ENCODE measurements at regions not wholly inside any gene's neighbourhood (a gene's known extent, or its start where the extent isn't known, plus 50 kb on each side); places are given as distances from the start of the nearest gene placed in this dataset.

- Histone ChIP-seq H3K9me3 (ENCODE audit: control insufficient read depth in 1 of 2, insufficient read depth in 1 of 2, low read depth in 1 of 2, low read length in 2 of 2) (peaks cover 11 to 20% of the 10 kb centered on the region in 2 experiments; a peak in 2 of 4 replicates), H3K79me2 (ENCODE audit: insufficient read depth, low read length) (no peaks in the 10 kb centered on the region), H3K36me3 (ENCODE audit: control insufficient read depth in 1 of 2, insufficient read depth in 2 of 2, low read length in 2 of 2) (no peaks in the 10 kb centered on the region), H4K20me1 (ENCODE audit: insufficient read depth) (no peaks in the 10 kb centered on the region), H3K27ac (ENCODE audit: low read depth, low read length) (no peak overlapping the region), H3K27me3 (ENCODE audit: insufficient read depth, low read length) (no peaks in the 10 kb centered on the region), H3K4me1 (ENCODE audit: control insufficient read depth in 1 of 2, insufficient read depth in 2 of 2, low read length in 2 of 2) (no peaks in the 10 kb centered on the region), H3K4me2 (ENCODE audit: low read length) (no peak overlapping the region), H3K4me3 (replicated peaks in 1 of 2; ENCODE audit: low read depth in 1 of 2, low read length in 2 of 2) (no peak overlapping the region), H2AFZ (ENCODE audit: low read depth, low read length, poor library complexity, severe bottlenecking) (no peak overlapping the region), H3K9ac (ENCODE audit: low read length) (no peak overlapping the region), H3K9me2 (ENCODE audit: insufficient read depth) (no peaks in the 10 kb centered on the region)
- no TSS peak for BruUV-seq (replicated peaks)
- intact Hi-C loops (cut with micrococcal nuclease) = no loop called here
- ChIA-PET POLR2A (no interaction called here), CTCF (no interaction called here), RAD21 (ENCODE audit: low non-redundant PET in 1 of 2, low total read pairs in 2 of 2, uncharacterized antibody in 2 of 2, unreplicated experiment in 2 of 2) (no interaction called here)
- DNase-seq (ENCODE audit: low read depth, low spot score) = no peak
- TF ChIP-seq YY1 (IDR thresholded peaks at IDR 0.05; ENCODE audit: extremely low read depth, insufficient replicate concordance, low read depth, low read length) (no peak), SIN3A (IDR thresholded peaks at IDR 0.05; ENCODE audit: low read depth) (no peak), SP1 (IDR thresholded peaks at IDR 0.05; ENCODE audit: low read depth) (no peak), POLR2A (IDR thresholded peaks at IDR 0.05; ENCODE audit: borderline replicate concordance, extremely low read depth, insufficient read depth, insufficient read length) (no peak), CEBPB (IDR thresholded peaks at IDR 0.05; ENCODE audit: low read depth) (no peak), MAX (IDR thresholded peaks at IDR 0.05) (no peak), SRF (IDR thresholded peaks at IDR 0.05; ENCODE audit: low read depth) (no peak), EZH2phosphoT487 (IDR thresholded peaks at IDR 0.05; ENCODE audit: borderline replicate concordance) (no peak), TCF7L2 (IDR thresholded peaks at IDR 0.05; ENCODE audit: borderline replicate concordance, extremely low read depth, insufficient read depth, insufficient read length) (no peak), CBX3 (IDR thresholded peaks at IDR 0.05; ENCODE audit: low read depth) (no peak), JUND (IDR thresholded peaks at IDR 0.05) (no peak), ZBTB33 (IDR thresholded peaks at IDR 0.05; ENCODE audit: extremely low read depth, insufficient replicate concordance, low read length) (no peak)
- ATAC-seq = no peak
Observed at GRCh38 chr5:2686321-2687124, 65.0 kb downstream of the IRX2 start.

Data from HCT116 (cell line).